Activated CD8-positive, alpha-beta T cell treated with anti-CD3 and anti-CD28 coated beads for 36 hours (primary cell): ENCODE measurements at regions not wholly inside any gene's neighbourhood (a gene's known extent, or its start where the extent isn't known, plus 50 kb on each side); places are given as distances from the start of the nearest gene placed in this dataset.

Experiments
- ATAC-seq: fragments of 200-7000 bp; cut with Tn5 transposase; one replicate; pipeline ENCODE4 v1.10.0; 2021; ENCODE audit warnings: mild to moderate bottlenecking, moderate library complexity
- CTCF ChIA-PET: fragments of 350-600 bp; sonication (Branson Sonifier 250); formaldehyde crosslinking; loops from one replicate; lab custom pipeline; 2021; ENCODE audit warnings: antibody characterized with exemption; lab: Charles Lee
- POLR2A ChIA-PET: fragments of 350-600 bp; sonication (Branson Sonifier 250); formaldehyde crosslinking; loops from one replicate; lab custom pipeline; 2021; ENCODE audit warnings: antibody characterized with exemption; lab: Charles Lee
- DNase-seq: peaks from one replicate; pipeline ENCODE4 v3.0.0-alpha.2; 2020
- H3K27ac Mint-ChIP-seq: one replicate; pipeline ENCODE4 v1.8.0; 2021; ENCODE audit warnings: mild to moderate bottlenecking, mixed read lengths
- H3K27me3 Mint-ChIP-seq: one replicate; pipeline ENCODE4 v1.8.0; 2021; ENCODE audit warnings: mixed read lengths
- H3K36me3 Mint-ChIP-seq: one replicate; pipeline ENCODE4 v1.8.0; 2021; ENCODE audit warnings: low read depth, mixed read lengths
- H3K4me1 Mint-ChIP-seq: one replicate; pipeline ENCODE4 v1.8.0; 2021; ENCODE audit warnings: low read depth, mixed read lengths
- H3K4me3 Mint-ChIP-seq: one replicate; pipeline ENCODE4 v1.8.0; 2021; ENCODE audit warnings: mild to moderate bottlenecking, moderate library complexity, mixed read lengths
- H3K9me3 Mint-ChIP-seq: one replicate; pipeline ENCODE4 v1.8.0; 2021; ENCODE audit warnings: mixed read lengths
- intact Hi-C: fragments of 100-400 bp; cut with micrococcal nuclease; formaldehyde crosslinking; loops from one replicate; pipeline ENCODE4 v1.10.0; 2022
- TF ChIP-seq, protein P1 (sequence below): fragments of 200-600 bp; IDR thresholded peaks from one replicate; pipeline ENCODE4 v1.8.0; 2022; ENCODE audit warnings: antibody characterized with exemption, mild to moderate bottlenecking

- H3K27ac Mint-ChIP-seq, result no peak overlapping the region
- no peaks in the 10 kb centered on the region for H3K4me1 Mint-ChIP-seq
- no peak for DNase-seq
- H3K9me3 Mint-ChIP-seq, result no peaks in the 10 kb centered on the region
- intact Hi-C loops, result no loop called here
- TF ChIP-seq, protein P1, sequence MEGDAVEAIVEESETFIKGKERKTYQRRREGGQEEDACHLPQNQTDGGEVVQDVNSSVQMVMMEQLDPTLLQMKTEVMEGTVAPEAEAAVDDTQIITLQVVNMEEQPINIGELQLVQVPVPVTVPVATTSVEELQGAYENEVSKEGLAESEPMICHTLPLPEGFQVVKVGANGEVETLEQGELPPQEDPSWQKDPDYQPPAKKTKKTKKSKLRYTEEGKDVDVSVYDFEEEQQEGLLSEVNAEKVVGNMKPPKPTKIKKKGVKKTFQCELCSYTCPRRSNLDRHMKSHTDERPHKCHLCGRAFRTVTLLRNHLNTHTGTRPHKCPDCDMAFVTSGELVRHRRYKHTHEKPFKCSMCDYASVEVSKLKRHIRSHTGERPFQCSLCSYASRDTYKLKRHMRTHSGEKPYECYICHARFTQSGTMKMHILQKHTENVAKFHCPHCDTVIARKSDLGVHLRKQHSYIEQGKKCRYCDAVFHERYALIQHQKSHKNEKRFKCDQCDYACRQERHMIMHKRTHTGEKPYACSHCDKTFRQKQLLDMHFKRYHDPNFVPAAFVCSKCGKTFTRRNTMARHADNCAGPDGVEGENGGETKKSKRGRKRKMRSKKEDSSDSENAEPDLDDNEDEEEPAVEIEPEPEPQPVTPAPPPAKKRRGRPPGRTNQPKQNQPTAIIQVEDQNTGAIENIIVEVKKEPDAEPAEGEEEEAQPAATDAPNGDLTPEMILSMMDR, result no peak
- H3K27me3 Mint-ChIP-seq, result peaks cover 3% of the 10 kb centered on the region
- ATAC-seq, result no peak
- no peaks in the 10 kb centered on the region for H3K36me3 Mint-ChIP-seq
- no peak overlapping the region for H3K4me3 Mint-ChIP-seq
- CTCF ChIA-PET, result no interaction called here
- POLR2A ChIA-PET, result no interaction called here
Measured at GRCh38 chr18:45526114-45526841, 89.0 kb upstream of the SLC14A2 start.

DNA sequence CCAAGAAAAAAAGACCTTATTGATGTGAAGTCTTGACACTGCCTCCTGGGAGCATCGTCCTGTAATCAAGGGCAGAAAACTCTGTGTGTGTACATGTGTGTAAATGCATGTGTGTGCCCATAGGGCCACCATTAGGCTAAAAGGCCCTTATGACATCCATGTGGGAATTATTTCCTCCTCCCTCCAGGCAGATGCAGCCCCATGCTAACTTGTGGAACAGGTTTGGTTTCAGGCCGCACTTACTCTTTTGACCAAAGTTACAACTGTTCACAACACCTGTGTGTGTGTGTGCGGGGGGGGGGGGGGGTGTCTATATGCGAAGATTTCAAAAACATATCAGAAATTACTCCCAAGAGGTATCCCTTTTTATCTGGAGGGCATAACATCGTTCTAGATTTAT is 87.4 kb upstream of the SLC14A2 start:
- POLR2A ChIA-PET, result no interaction called here
- H3K36me3 Mint-ChIP-seq, result no peaks in the 10 kb centered on the region
- TF ChIP-seq, protein P1, result no peak
- H3K4me3 Mint-ChIP-seq, result no peak overlapping the region
- DNase-seq (no peak), ATAC-seq (no peak)
- peaks cover 3% of the 10 kb centered on the region for H3K27me3 Mint-ChIP-seq
- no peaks in the 10 kb centered on the region for H3K4me1 Mint-ChIP-seq
- peaks cover 4% of the 10 kb centered on the region for H3K9me3 Mint-ChIP-seq
- H3K27ac Mint-ChIP-seq, result no peak overlapping the region
- intact Hi-C loops, result no loop called here
- CTCF ChIA-PET, result no interaction called here

DNA sequence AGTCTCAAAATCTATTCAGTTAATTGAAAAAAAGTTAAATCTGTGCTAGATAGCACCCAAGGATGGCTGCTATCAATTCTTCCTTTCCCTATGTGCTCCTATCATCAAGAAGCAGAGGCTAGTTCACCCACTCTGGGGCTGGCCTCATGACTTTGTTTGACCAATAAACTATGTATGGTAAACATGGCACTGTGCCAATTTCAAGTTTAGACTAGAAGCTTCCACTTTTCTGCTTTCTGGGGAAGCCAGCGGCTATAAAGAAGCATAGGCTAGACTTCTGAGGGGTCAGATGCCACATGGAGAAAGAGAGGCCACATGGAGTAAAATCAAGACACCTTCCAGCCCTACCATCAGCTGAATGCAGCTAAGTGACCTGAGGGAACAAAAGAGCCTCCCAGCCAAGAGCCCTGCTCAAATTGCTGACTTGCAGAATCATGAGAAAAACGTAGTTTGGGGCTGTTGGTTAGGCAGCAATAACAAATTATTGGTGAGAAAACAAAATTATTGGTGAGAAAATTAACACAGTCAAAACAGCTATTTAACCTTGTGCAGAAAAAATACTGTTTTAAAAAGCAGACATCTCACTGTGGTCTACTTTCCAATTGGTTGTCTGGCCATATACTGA is 86.5 kb upstream of the SLC14A2 start:
- TF ChIP-seq, protein P1, result no peak
- no peak overlapping the region for H3K4me3 Mint-ChIP-seq
- DNase-seq (no peak), ATAC-seq (no peak)
- H3K4me1 Mint-ChIP-seq, result no peaks in the 10 kb centered on the region
- intact Hi-C loops, result no loop called here
- no peak overlapping the region for H3K27ac Mint-ChIP-seq
- ChIA-PET POLR2A (no interaction called here), CTCF (no interaction called here)
- H3K9me3 Mint-ChIP-seq, result peaks cover 4% of the 10 kb centered on the region
- H3K27me3 Mint-ChIP-seq, result peaks cover 2% of the 10 kb centered on the region
- no peaks in the 10 kb centered on the region for H3K36me3 Mint-ChIP-seq

- ChIA-PET POLR2A (no interaction called here), CTCF (no interaction called here)
- TF ChIP-seq, protein P1, result no peak
- peaks cover 11% of the 10 kb centered on the region for H3K27me3 Mint-ChIP-seq
- ATAC-seq (no peak), DNase-seq (no peak)
- no peaks in the 10 kb centered on the region for H3K9me3 Mint-ChIP-seq
- H3K36me3 Mint-ChIP-seq, result no peaks in the 10 kb centered on the region
- no peak overlapping the region for H3K27ac Mint-ChIP-seq
- H3K4me1 Mint-ChIP-seq, result no peaks in the 10 kb centered on the region
- intact Hi-C loops, result no loop called here
- no peak overlapping the region for H3K4me3 Mint-ChIP-seq
Measured at GRCh38 chr18:45538444-45538843, 76.8 kb upstream of the SLC14A2 start.

- ChIA-PET CTCF (no interaction called here), POLR2A (no interaction called here)
- Mint-ChIP-seq H3K4me1 (no peaks in the 10 kb centered on the region), H3K27ac (no peak overlapping the region), H3K36me3 (no peaks in the 10 kb centered on the region), H3K4me3 (no peak overlapping the region), H3K9me3 (no peaks in the 10 kb centered on the region), H3K27me3 (peaks cover 7% of the 10 kb centered on the region)
- ATAC-seq, result no peak
- TF ChIP-seq, protein P1, result no peak
- intact Hi-C loops, result no loop called here
- DNase-seq, result no peak
Measured at GRCh38 chr18:45539491-45539891, 75.8 kb upstream of the SLC14A2 start.
